HG02981 (cell line): ENCODE measurements at regions not wholly inside any gene's neighbourhood (a gene's known extent, or its start where the extent isn't known, plus 50 kb on each side); places are given as distances from the start of the nearest gene placed in this dataset.
"Not testable (repeated sequence)": the region's sequence is repeated elsewhere in the genome, so short reads cannot be mapped to it uniquely, and the experiment has no call there.

ENCODE experiments used
- ATAC-seq: cut with Tn5 transposase; IDR thresholded peaks from one replicate; pipeline ENCODE4 v1.9.1; 2021; ENCODE audit warnings: mild to moderate bottlenecking, moderate library complexity; ENCODE audit not compliant: unreplicated experiment

DNA sequence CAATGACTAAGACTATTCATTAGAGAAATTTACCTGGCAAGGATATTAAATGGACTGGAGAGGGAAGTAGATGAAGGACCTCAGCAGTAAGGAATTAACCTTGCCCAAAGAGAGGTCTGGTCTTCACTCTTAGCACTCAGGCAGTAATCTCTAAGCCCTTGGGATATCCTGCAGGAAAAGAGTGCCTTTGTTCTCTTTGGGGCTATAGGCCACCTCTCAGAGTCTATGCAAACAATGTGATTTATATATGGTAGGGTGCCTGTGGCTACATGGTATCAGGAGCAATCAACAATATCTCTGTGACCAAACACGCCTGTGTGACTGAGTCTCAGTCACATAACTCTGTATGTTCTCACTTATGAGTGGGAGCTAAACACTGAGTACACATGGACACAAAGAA lies 154.7 kb upstream of the CDK1 start:
- no peak for ATAC-seq

DNA sequence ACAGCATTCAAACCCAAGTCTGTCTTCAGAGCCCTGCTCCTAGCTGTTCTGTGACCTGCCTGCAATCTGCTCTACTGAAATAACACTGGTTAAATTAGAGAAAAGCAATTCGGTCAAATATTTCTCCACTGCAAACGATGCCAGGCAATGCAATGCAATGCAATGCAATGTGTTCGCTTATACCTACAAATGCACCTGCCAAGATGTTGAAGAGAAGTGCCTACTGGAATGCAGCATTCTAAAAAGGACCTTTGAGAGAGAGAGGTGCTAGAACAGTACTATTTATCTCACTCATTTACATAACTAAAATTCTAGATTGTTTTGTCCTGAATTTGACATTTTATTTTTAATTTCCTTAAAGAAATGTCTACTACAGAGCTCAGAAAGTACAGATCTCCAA lies 157.3 kb upstream of the CDK1 start:
- no peak for ATAC-seq

DNA sequence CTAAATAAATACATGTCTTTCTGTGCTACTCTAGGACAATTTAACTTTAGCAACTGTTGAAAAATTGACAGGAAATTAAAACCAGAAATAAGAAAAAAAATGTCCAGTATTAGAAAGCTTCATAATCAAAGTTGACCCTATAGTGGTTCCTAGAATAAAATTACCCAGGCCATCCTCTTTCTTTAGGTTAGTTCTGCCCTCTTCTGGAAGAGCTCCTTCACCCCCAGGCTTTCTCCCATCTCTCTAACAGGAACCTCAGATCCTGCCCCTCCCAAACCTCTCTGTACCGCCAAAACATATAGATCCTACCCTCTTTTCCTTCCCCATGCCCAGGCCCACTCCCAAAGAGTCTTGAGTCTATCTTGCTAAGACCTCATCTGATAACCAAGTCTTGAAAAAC lies 159.4 kb upstream of the CDK1 start:
- no peak for ATAC-seq

DNA sequence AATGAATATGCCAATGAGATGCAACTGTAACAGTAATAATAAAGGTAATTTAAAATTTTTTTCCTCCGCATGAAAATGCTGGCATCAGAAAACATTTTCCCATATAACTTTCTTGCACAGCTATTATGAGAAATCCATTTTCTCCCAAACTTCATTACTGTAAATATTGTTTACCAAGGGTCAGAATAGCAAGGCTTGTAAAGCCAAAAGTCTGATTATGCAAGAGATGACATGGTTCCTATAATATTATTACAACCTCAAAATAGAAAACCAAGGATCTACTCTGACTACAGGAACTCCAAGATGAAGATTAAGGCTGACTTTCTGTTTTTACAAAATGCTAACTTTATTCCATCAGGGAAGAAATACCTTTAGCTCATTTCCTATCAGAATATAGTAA lies 162.7 kb upstream of the CDK1 start:
- ATAC-seq: no peak

DNA sequence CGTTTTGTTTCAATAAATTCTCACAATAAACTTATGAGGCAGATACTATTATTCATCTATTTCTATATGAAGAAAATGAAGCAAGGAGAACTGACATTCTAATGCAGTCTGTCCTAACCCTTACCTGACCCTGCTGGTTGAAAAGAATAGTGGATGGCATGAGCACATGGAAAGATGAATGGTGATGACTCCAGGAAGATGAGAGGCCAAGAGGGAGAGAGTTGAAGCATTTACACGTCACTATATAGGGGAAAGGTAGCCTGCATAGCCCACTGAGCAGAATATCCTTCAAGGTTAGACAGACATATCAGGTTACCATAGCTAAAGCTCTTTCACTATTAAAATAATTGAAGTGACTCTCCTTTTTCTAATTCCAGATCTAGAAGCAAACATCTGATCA lies 163.9 kb upstream of the CDK1 start:
- no peak for ATAC-seq

DNA sequence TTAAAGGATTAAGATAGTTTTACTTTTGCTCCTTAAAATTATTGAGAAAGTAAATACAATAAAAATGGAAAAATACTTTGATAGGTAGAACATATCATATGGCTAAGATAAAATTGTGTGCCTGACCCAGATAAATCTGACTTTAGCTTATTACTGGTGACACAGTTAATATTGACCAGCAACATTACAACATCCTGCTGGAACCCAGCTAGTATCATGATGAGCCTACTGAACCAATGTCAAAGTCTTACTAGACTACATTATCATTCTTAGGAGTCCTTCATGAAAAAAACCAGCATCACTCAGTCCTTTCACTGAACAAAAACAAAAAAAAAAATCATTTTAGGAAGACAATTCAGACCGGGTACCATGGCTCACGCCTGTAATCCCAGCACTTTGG lies 164.8 kb upstream of the CDK1 start:
- ATAC-seq: no peak

DNA sequence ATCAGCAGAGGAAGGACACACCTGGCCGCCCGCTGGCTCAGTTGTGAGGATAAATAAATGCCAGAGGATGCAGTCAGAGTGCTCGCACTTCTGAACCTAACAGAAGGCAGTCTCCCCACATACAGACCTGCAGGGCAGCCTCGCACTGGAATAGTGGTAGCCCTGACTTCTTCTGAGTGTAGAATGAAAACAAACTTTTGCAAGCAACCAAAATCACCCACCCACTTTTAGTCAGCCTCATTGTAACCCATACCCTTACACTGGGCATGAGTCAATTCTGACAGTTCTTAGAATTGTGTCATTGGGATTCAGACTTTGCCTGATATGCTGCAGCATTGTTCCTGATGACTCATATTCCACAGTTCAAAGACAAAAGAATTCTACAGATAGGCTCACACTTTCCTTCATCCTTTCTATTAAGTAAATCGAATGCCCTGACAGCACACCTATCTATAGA lies 167.0 kb upstream of the CDK1 start:
- no peak for ATAC-seq

DNA sequence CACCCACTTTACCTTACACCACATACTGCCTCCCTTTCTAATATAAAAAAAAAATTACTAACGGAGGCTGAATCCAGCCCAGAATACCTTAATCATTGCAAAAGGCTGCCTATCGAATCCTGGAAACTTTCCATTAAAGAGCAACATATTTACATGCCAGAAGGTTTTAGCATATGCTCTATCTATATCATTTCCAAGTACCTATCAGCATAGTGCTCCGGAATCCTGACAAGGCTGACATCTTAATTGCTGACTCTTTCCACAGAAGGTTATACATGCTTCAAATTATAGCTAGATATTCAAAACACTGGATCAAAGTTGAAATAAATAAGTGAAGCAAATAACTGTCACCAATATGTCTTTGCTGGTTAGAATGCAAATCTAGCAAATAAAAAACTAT lies 170.9 kb upstream of the CDK1 start:
- ATAC-seq: no peak

DNA sequence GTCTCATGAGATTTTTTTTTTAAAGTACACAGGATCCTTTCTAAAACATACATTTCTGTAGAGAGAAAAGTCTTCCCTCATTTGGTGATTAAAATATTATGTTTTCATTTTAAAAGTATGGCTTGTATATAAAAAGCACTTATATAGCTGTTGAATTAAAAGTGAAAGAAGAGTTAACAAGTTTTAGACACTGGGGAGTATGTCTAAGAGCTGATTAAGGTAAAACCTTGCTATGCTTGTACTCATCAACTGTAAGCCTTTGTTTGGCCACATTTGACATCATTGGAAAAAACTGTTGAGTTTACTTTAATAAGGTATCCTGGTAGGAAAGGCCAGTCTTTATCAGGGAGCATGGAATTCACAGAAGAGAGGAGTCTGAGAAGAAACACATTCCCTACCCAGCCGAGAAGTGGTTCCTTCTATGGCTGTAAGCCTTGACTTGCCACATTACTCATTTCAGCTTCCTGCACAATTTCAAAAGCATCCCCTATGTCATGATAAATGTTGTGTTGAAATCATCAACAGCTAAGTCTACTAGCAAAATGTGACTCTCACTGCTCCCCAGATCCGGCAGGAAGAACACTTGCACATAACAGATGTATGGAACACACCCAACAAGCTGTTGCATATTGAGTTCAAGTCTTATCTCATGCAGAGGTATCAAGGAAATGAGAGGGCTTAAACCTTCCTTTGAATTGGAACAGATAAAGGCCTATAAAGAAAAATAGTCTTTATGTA lies 171.8 kb upstream of the CDK1 start:
- ATAC-seq: no peak

DNA sequence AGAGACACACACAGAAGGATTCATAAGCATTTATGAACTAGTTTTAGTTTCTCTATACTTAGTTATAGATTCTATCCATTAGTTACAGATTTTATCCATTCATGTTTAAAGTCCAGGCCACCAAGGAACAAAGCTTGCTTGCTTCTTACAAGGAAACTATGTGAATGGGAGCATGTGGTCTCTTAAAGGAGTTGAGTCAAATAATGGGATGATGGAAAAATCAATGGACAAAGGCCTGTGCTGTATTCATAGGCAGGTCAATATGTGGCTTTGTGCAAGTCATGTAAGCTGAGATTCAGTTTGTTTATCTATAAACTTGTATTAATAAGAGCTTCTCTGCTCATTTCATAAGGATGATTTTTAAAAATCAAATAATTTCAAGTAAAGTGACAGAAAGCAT lies 172.8 kb upstream of the CDK1 start:
- no peak for ATAC-seq

DNA sequence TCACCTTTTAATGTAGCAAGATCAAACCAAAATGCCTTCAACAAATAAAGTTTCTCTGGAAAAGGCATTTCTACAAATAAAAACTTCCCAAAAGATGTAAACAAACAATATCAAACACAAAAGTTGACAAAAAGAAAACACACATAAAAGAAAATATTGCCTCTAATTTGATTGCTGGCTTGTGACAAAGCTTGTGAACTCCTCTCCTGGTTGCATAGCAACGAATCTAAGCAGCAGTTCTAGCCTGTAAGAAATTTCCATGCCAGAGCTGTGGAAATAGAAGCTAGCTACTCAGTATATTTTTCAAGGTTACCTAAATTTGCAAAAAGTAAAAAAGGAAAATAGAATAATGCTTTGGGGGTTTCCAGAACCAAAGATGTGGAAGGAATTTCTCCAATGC lies 173.9 kb upstream of the CDK1 start:
- ATAC-seq: no peak

DNA sequence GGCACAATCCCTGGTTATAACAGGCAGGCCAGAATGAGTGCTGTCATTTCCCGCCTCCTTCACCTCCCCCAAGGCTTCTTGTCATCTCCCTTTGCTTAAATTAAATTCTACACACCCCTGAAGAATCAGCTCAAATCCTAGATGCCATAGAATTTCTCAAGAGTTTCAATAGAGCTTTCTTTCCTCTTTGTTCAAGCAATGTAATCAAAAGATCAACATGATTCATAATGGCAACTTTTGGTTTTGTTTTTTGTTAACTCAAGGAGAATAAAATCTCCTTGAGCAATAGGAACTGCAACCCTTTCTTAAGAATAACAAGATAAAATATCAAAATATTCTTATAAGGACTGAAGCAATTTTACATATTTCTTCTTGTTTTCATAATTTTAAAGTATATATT lies 180.8 kb upstream of the CDK1 start:
- no peak for ATAC-seq

DNA sequence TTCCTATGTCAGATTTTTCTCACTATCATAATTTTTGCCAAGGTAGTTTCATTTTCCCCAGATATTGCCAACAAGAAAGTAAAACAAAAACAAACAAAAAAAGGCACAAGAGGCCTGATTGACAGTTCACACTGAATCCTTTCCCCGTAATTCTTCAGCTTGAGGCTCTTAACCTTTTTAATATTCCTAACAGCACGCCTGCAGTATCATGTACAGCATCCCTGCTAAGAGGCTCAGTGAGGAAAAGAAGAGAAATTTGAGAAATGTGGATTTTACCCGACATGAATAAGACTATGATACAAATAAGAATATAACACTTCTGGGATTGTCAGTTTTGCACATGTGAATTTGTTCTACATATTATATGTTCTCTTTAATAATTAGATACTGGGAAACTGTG lies 182.4 kb upstream of the CDK1 start:
- no peak for ATAC-seq

DNA sequence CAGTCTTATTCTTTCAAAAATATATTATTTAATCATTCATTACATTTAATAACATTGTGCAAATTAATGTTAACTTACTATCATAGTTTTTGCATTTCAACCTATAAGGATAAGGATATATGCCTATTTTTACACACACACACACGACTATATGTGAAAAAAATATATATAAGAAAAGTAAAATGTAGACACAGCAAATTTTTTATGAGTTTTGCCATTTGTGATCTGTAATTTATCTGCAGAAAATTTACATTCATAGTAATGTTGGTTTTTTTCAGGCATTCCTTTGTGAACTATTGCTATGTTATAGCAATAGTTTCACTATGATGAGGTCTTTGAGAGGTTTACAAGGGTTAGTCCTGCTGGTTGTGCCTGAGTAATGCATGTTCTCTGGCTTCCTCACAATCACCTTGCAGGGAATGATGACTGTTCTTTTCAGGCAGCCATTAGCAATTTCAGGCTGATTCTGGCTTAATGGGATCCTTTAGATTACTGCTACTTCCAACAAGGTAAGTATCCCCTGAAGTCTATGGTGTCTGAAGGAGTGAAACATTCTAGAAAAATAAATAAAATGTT lies 183.7 kb upstream of the CDK1 start:
- ATAC-seq: no peak

DNA sequence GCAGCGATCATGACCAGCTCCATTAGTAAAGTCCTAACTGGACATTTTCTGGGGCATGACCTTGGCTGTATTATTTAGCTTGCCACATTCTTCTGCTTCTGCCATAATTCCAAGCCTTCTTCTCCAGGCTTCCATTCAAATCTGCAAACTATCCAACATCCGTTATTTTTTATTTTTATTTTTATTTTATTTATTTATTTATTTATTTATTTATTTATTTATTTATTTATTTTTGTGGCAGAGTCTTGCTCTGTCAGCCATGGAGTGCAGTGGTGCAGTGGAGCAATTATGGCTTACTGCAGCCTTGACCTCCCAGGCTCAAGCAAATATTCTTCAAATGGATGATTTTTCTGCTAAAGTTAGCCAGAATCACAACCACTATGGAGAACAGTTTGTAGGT lies 187.2 kb upstream of the CDK1 start:
- ATAC-seq: no peak

DNA sequence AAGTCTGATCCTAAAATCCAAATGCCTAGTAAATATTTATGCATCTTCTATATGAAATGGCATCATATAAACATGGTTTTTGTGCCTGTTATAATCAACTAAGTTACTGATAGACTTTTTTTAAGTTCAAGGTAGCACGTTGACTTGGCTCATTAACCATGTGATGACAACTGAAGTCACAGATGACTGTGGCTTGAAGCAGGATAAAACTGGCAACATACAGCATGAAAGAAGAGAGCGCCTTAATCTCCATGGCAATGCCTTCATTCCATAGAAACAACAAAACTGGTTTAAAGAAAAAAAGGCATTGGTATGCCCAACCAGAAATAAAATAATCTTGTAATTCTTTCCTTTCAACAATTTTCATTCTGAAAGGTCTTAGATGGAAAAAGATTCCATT lies 188.9 kb upstream of the CDK1 start:
- no peak for ATAC-seq

DNA sequence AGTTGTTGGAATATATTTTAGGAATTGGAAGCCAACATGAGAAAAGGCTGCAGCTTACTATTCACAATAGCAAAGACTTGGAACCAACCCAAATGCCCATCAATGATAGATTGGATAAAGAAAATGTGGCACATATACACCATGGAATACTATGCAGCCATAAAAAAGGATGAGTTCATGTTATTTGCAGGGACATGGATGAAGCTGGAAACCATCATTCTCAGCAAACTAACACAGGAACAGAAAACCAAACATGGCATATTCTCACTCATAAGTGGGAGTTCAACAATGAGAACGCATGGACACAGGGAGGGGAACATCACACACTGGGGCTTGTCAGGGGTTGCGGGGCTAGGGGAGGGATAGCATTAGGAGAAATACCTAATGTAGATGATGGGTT lies 192.1 kb upstream of the ANK3 start:
- not testable (repeated sequence) for ATAC-seq

DNA sequence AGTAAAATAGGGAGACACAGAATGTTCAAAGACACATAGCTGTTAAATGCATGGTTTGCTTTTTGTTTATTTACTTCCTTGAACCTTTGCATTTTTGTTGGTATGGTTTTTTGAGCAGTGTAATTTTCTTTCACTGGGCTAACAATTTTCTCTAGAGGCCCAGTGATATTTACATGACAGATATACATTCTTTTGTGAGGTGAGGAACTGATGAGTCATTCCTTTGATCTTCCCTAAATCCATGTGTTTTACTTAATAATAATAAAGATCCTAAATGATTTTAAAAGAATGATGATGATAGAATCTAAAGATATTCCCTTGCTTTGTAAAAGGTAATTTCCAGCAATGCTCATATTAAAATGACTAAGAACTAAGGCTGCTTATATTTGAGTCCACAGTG lies 188.5 kb upstream of the ANK3 start:
- no peak for ATAC-seq

DNA sequence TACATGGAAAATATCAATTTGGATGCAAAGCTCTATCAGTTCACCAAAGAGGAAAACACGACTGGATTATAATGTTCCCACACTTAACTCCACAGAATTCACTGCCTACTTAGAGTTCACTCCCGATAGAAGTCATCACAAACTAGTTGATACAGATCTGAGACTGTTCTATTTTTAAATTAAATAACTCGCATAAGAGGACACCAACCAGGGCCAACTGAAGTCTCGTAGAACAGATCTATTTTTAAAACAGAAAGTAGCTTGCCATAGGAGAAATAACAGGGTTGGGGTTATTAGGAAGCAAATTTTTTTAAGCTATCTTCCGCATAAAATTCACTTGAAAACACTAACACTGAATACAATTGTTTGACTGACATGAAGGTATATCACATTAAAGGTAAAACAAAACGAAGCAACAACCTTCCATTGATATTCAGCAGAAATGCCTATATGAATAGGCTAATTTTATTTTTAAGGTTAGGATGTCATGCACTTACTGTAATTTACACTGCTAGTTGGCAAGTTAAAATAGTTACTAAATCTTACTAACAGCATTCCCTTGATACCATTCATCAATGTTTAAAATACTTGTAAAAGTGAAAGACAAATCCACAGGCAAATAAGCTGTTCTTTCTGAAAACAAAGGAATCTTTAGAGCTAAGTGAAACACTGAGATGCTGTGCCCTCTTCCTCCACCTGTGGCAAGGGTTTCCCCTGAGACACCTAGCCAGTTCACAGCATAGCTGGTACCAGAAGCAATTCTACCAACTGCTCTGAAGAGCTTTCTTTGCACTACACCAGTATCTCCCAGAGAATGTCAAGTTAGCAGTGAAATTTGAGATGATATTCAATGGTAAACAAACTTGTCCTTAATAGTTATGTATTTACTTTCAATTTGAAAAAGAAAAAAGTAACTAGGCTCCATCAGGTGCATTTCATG lies 186.7 kb upstream of the ANK3 start:
- no peak for ATAC-seq

DNA sequence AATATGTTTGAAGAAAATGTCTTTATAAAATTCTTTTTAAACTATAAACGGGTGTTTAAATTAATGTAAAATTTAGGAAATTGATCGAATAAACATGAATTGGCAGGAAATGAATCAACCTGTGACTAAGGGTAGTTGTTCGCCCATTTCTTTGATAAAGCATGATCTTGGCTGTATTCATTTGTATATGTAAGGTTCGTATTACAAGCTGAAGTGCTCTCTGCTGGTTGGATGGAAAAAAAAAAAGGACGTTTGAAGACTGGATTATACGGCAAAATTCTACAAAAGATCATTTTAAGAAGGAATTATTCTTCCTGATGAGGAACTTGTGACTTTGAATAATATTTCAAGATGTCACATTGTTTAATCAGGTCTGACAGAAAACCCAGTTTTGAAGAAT lies 185.4 kb upstream of the ANK3 start:
- ATAC-seq: no peak

DNA sequence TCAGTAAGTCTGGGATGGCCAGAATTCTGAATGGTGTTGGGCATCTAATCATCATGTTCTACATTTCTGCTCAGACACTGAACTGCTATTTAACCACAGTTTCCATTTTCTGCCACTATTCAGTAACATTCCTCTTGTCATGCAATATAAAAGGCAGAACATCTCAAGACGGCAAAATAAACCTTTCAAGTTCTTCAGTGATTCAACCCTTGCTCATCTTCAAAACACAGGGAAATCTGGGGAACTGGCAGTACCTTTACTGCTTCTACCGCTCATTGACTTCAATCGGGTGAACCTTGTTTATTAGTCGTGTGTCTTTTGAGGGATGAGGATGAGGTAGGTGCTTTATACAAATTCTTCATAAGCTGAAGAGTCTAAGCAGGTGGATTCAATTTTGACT lies 184.7 kb upstream of the ANK3 start:
- no peak for ATAC-seq

DNA sequence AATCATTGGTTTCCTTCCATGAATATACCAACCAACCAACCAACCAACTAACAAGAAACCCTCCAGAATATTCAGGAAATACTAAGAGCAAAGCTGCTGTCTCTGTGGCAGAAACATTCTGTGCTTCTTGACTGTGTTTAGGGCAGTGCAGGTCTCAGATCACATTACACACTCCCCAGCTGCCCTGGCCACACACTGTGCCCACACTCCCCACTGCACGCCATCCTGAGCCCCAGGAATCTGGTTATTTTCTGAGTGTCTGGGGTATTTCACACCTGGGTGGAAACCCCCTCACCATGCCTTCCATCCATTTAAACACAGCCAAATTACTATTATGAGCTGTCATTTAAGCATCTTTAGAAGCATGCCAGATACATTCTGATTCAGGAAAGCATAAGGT lies 183.7 kb upstream of the ANK3 start:
- peak; percentile 65 for ATAC-seq
